RPMI7951 (cell line): ENCODE measurements at regions not wholly inside any gene's neighbourhood (a gene's known extent, or its start where the extent isn't known, plus 50 kb on each side); places are given as distances from the start of the nearest gene placed in this dataset.

Experiments used
- DNase-seq: peaks from one replicate; pipeline ENCODE4 v3.0.0-alpha.2; 2012; ENCODE audit warnings: low read depth

DNA sequence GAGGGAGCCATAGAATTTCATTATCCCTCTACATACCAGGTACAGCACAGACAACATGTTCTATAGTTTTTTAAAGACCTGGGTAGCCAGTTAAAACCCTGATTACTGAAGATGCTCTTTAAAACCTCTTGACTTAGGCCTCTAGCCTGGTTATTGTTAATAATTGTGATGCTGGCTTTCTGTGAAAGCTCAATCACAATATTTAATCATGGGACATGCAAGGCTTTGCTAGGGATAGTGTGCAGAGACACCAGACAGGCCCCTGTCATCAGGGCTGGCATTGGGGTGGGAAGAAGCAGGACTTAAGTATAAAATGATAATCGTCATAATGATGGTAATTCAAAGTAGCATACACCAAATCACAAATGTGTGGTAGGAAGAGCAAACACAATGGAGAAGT lies 274.4 kb downstream of the PTBP2 start:
- no peak for DNase-seq

DNA sequence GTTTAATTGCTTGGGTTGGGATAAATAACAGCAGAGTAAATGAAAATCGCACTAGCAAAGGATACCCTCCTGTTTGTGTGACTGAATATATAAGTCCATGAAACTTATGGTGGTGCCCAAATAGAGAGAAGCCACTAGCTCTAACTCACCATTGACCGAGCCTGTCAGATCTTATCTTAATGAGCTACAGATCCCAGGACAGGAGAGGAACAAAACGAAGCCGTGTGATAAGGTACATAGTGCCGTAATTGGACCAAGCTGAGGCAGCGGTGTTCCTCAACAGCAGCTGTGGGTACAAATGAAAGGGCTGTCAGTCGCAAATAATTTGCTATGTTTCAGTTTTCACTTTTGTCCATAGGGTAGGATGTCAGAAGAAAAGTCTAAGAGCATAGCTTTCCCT lies 276.1 kb downstream of the PTBP2 start:
- no peak for DNase-seq

DNA sequence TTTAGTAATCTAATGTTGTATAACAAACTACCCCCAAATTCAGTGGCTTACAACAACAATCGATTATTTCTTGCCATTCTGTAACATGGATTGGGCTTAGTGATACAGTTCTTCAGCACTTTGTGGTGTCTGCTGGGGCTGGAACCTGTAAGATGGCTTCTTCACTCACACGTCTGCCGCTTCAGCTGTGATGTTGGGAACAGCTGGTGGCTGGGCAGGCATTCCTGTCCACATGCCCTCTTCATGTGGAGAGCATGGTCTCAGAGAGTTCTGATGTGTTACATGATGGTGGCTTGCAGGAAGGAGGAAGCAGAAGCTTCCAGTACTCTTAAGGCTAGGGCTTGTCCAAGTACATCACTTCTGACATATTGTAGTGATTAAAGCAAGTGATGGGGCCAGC lies 276.9 kb downstream of the PTBP2 start:
- DNase-seq: no peak

DNA sequence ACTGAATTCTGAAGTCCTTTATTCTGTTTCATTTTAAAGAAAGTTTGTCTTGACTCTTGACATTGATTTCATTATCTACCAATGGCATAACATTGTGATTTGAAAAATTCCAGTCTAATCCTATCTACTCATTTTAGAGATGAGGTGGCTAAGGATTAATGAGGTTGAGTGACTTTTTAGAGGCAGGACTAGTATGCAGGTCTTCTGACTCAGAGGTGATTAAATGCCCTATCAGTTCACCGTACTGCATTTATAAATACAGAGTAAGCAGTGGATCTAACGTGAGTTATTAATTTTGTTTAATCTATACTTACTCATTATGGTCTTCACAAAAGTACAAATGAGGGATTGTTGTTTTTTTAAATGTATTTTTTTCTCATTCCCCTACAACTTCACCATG lies 277.6 kb downstream of the PTBP2 start:
- no peak for DNase-seq

DNA sequence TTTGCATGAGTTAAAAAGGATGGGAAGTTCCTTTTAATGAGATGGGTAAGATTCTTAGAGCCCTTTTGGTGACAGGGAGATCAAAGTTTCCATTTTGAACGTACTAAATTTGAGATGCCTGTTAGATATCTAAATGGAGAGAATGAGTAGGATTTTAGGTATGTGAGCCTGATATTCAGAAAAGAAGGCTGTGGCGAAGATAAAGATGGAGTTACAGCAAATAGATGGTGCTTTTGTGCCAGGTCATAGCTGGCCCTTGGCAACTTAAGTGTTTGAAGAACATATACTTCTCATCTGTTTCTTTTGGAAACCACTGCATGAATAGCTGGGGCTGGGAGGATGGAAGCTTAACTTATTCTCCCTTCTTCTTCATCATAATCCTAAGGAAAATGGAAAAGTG lies 282.5 kb downstream of the PTBP2 start:
- no peak for DNase-seq

DNA sequence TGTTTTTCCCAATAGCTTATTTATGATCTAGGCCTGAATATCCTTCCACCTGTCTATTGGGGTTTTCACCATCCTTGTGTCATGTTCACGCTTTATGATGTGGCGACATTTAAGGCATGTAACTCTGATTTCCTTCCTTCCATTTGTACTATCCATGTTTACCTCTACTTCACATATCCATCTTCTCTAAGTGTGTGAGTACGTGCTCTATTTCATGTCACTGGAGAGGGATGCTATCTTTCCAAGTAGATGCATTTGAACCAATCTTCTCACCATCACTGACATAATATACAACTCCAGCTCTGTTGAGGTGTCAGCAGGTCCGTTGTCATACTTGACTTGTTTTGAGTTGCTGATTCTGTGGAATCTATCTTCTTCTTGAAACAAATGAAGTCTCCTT lies 283.2 kb downstream of the PTBP2 start:
- DNase-seq: no peak

DNA sequence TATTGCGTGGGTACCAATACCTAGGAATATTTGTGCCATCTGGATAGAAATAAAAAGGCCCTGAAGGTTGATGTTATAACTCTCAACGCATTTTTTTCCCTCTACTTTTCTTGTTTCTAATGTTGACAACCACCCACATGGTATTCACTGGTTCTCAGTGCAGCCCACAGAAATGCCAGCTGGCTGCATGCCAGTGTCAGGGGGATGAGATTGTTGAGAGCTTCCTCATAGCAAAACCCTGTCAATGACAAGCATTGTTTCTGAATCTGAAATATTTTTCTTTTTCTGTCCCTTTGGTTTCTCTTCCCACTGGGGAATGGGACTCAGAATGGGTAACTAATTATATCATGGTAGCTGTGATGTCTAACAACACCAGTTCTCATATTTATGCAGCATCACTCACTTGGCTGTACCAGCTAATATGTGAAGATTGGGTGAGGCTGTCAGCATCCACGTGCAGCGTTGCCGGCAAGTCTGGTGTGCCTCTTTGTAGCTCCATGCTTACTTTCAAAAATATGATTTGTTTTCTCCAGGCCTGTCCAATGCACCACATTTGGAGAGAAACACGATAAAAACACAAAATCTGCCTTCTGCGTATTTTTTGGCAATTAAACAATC lies 284.6 kb downstream of the PTBP2 start:
- DNase-seq: peak; percentile 71

DNA sequence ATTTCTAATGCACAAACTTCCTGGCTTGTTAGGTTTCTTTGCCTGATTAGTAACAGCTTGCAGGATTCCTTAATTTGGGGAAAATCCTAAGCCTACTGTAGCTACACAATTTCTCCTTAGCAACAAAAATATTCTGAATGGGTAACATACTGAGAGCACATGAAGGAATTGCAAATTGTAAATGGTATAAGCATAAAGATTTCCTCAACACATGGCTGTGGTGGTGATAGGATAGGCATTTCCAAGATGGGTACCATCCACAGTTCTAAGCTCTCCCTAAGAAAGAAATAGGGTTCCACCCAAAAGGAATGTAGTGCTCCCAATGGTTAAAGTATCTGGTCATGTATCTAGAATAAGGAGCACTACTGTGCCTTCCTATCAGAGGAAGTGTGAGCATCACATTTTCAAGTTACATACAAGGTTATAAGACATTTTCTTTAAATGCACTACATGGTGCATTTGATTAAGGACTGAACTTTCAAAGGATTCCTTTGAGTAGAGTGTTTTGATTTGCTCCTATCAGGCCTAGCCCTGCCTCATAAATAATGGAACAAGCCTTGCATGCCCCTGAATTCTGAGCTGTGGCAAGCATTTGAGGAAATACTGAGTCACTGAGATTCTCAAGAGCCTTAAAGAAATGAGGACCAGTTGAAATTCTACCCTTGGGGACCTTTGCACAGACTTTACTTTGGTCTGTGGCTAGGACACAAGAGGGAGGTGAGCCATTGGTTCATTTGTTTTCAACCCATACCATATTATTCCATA lies 286.4 kb downstream of the PTBP2 start:
- DNase-seq: peak; percentile 15

DNA sequence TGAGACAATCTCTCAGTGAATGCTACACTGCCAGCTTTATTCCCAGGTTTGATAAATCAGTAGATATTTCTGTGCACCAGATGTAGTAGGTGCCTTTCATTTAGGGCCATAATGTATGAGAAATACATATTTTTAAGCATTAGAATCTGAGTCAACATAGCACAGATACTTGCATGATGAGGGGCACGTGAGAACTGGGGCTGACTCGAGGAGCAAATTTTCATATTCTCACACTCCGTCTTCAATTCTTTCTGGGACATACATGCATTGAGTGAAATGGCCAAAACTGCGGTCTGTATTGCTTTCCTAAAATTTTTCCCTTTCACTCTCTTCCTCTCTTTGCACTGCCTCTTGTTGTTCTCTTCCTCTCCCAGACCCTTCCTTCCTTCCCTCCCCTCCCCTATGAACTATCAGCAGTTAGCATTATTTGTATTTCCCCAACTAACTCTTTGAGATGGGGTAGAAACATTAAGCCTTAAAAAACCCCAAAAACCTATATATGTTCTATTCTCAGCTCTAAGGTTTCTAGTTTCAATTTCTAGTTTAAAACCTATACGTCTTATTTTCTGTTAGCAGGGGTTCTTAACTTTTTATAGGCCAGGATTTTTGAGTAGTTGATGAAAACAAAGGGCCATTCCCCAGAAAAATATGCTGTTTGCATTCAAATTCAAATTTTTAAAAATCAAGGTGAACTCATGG lies 289.1 kb downstream of the PTBP2 start:
- no peak for DNase-seq

DNA sequence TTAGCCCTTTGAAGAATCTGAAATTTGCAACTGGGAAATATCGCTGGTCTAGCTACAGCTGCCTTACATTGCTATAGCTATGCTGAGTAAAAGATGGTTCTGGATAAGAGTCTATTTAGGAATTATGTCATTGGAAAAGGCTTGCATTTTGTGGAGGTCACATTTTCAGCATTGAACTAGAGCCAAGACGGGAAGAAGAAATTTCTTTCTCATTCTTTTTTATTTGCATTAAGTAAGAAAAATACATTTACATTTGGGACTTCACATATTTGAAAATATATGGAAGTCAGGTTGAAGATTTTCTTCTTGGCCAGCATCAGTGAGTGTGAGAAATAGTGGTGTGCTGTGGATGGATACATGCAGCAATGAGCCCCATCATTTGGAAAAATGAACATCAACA lies 291.6 kb downstream of the PTBP2 start:
- no peak for DNase-seq

DNA sequence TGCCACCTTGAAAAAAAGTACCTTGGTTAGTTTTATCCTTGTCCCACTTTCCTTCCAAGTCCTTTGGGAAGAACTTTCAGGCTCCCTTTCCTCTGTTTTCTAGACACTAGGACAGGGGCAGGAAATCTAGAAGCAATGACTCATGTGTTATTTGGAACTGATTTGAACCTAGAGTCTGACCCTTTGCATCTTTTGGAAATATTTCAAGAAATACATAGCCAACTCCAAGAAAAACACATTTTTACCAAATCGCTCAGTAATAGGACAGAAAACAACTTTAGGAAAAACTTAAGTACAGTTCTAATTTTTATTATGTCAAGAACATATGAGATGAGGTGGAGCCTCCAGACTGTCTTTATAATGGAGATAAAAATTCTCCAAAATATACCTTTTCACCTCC lies 292.4 kb downstream of the PTBP2 start:
- DNase-seq: peak; percentile 38

DNA sequence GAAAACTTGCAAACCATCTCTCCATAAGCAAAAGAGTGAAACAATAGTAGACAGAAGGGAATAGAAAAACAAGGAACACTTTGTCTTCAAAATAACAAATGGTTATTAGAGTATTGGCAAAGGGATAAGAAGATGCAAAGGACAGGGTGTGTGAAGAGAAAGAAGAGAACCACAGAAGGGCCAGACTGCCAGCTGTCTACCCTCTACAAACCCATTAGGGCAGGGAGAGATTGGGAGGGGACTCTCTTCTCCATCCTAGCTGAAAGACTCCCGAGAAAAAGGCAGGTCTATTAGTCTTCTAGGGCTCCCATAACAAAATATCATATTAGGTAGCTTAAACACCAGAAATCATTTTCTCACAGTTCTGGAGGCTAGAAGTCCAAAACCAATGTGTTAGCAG lies 292.8 kb downstream of the PTBP2 start:
- no peak for DNase-seq

DNA sequence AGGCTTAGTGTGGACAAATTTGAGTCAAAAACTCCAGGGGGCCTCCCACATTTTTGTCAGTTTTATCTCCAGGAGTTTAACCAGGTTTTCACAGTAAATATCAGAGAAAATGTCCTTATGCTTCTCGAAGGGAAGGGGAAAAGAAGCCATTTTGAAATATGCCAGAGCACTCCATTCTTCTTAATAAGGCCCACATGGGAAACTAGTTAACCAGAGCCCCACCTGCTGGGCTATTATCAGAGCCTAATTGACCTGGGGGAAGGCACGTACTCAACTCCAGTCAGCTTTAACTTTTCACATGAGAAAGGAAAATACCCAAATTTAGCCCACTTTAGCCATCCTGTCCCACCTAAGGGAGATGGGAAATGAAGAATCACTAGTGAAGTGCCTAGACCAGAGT lies 296.3 kb downstream of the PTBP2 start:
- peak; percentile 32 for DNase-seq
